Muscle of back (tissue), 3 donors: ENCODE measurements at regions not wholly inside any gene's neighbourhood (a gene's known extent, or its start where the extent isn't known, plus 50 kb on each side); places are given as distances from the start of the nearest gene placed in this dataset.

Source experiments
- DNase-seq, 3 donors: peaks; one replicate each; pipeline versions ENCODE4 v3.0.0 to v3.0.0-alpha.2; 2013

DNA sequence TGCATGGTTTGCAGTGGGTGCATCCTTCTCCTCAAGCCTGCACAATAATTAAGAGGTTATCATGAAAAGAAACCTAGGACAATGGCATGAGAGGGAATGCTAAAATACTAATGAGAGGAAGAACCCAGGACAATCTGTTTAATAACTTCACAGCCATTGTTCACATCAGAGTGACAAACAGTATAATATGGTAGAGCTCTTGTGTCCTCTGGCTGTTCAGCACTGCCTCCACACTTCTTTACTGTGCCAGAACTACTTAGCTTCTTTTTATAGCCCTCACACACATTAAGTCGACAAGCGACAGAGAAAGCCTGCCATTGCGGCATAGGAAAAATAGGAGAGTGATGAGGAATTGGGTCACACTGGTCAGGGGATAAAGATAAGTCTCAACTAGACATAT is 65.0 kb upstream of the MEIS2 start:
- DNase-seq, result no peak

DNA sequence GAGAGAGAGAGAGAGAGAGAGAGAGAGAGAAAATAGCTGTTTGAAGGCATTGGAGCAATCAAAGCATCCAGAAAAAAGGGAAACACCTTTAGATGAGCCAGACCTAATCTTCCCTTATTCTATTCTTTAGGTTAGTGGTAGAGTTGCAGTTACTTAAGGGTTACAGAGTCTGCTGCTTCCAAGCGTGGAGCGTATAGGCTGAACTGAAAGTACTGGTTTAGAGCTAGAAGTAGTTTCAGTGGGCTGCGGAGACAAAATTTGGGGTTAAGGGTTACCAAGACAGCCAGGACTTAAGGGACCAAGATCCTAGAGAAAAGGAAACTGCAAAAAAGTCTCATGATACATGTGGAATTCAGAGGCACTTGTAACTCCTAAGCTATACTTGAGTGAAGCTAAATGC is 66.1 kb upstream of the MEIS2 start:
- DNase-seq, result no peak

DNA sequence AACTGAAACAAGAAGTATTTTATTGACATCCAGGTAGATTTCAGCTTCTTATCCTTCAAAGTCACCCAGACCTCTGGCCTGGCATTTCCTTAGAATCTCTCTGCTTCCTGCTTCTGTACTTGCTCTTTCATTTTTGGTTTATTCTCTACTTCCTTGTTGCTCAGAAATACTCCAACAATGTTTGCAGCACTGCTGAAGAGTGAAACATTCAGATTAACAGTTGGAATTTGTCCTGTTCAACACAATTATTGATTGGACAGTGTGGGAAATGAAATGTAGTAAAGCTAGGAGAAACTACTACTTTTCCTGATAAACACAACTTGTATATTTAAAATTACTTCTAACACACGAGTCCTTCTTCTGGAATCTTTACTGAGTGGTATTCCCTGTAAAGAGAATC is 81.0 kb upstream of the MEIS2 start:
- DNase-seq, result no peak

DNA sequence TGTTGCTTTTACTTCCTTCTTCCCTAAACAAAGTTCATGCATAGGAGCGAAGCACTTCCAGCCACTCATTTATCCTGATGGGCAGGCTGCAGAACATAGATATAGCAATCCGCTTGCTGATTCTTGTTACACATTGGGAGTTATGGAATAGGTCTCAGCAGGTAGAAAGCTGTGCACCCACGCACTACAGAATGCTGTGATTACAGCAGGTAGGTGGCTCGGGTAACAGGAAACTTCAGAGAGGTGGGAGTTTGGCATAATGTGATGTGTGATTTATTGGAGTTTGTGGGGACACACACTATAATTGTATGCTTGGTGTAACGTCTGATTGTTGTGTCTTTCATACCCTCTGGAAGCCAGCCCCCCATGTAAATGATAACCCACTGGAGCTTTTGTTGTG is 99.2 kb upstream of the MEIS2 start:
- DNase-seq, result no peak

DNA sequence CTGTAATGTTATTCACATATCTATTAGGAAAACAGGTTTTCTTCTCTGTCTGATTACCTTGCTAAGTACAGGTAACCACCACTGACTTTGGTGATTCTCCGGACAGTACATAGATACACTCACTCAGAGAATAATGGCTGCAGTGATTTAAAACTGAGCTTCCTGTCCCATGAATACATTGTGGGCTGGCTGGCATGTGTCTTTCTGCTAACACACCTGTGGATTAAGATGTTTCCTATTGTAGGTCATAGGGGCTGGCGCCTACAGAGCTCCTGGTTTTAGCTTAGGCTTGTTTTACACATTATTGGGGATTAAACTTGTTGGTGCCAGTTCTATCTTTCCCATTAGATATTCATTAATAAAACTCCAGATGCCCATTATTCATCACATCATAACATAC is 102.7 kb upstream of the MEIS2 start:
- DNase-seq, result no peak

DNA sequence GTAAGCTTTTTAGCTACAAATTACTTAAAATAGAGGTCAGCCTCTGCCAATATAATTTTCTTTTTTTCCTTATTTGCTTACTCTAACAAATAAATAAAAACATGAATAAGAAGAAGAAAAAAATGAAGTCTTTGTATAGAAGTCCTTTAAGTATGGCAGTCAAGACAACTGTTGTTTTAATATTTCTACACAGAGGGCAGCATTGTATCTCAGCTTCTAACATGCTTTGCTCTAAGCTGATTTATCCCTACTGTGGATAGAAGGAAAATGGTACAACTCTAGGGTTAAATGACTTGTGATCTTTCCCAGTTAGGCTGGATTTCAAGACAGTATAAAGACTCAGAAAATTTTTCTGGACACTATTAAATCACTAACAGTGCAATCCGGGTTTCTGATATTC is 104.3 kb upstream of the MEIS2 start:
- DNase-seq, result peak in 1 of 3 donors; percentile 1

DNA sequence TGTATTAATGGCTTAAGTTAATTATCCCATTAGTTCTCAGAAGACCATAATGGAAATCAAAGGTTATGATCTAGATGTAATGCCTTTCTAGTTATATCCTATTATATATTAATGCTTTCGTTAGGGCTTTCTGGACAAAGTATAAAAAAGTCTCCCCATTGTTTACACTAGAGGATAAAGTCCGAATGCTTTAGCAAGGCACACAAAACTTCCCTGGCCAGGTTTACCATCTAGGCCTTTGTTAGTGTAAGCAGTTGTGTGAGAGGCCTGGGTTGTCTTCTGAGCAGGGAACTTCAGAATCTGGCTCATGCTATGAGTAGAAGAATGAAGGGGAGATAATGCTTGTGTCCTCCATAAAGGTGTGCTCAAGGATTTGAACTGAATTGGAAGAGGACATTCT is 106.3 kb upstream of the MEIS2 start:
- DNase-seq, result no peak

DNA sequence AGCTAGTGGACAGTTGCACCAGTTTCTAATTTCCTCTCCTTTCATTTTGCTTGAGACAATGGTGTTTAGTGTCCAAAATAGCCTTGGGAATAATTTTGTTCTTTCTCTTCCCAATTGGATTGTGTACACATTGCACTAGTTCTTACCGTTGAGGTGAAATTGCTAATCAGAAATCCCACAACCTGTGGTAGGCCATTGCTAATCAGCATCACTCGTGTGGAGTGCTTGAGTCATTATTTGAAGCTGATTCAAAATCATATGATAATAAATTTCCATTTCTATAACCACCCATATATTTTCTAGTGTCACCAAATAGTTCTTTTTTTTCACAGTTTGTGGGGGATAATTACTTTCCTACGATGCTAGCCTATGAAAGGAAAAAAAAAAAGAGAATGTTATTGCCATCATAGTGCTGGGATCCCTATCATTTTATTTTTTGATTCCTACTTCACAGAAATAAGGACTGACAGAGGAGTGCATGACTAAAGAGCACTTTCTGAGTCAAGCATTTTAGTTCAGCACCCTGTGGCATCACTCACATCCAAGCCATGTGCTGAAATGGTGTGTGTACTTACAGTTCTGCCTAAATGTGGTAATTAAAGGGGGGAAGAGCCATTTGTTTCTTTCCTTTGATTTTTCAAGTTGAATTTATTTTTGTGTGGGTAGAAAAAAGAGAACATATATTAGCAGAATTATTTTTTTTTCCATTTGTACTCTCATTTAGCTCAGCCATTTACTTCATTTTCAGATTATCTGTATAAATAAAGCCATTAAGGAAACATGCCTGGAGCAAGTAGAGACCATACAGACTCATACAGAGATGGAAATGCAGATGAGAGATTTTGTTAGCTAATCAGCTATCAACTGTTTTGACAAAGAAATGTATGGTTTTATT is 108.0 kb upstream of the MEIS2 start:
- no peak for DNase-seq

DNA sequence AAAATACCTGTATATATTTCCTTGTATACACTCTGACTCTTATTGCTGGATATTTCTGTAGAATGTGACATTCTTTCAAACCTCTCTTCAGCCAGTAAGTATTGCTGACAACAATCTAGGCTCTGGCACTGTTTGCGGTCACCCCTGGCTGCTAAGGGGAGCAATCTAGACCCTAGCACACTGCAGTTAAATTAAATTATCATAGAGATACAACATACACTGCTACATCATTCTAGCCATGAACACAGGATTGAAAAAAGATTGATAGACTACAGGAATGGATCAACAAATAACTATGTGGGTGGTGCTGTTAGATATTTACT is 108.7 kb upstream of the MEIS2 start:
- DNase-seq, result no peak

DNA sequence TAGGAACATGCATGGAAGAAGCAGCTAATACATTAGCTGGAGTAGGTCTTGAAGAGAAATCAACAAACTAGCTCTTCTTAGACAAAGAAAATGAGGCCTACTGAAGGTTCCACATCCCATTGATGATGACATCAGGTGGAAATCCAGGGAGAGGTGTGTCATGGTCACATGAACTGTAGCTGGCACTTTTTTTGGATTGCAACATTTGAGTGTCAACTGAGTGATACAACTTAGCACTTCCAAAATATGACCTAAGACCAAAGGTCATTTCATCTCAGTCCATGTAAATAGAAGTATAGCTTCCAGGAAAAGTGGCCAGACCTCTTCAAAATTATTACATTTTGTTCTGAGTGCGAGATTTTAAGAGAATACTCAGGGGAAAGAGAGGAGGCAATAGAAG is 117.2 kb upstream of the MEIS2 start:
- no peak for DNase-seq

DNA sequence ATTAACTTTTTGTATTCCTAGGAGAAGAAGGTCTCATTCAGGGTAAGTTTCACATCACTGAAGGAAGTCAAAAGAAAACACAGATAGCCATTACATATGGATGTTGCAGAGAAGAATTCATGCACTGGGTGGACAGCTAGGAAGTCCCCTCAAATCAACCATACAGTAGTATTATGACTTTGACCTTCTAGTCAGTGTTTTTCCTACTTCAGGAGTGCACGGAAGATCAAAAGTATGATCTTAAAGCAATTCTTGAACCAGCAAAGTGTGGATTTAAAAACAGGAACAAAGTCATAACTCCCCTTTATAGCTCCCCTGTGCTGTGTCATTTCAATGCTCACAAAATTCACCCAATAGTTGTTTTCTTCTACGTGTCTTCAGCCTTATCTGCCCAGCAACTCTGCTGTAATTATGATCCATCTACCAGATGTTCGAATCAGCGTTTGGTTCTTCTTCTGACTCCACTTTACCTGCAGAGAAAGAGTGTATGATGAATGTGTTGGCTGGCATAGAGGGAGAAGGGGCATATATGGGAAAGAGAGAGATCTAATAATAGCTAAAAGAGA is 118.1 kb upstream of the MEIS2 start:
- DNase-seq, result no peak

DNA sequence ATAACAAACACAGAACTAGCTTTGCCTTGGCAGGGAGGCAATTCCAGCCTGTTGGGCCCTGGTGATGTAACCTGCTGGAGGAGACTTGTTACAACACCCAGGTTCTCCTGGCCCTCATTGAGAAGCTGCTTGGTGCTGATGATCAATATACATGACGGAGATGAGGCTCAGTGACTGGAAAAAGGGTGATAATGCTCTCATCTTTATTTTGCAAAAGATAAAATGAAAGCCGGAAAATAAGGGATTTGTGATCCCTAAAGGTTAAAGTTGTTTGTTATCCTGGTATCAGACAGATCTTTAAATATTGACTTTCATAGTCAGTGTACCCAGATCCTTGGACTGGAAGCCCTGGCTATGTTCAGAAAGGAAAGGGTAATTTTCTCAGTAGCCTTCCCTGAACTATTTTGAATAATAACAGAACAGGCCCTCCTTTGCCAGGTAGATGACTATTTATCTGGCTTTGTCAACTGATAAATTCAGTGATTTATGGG is 118.9 kb upstream of the MEIS2 start:
- no peak for DNase-seq

DNA sequence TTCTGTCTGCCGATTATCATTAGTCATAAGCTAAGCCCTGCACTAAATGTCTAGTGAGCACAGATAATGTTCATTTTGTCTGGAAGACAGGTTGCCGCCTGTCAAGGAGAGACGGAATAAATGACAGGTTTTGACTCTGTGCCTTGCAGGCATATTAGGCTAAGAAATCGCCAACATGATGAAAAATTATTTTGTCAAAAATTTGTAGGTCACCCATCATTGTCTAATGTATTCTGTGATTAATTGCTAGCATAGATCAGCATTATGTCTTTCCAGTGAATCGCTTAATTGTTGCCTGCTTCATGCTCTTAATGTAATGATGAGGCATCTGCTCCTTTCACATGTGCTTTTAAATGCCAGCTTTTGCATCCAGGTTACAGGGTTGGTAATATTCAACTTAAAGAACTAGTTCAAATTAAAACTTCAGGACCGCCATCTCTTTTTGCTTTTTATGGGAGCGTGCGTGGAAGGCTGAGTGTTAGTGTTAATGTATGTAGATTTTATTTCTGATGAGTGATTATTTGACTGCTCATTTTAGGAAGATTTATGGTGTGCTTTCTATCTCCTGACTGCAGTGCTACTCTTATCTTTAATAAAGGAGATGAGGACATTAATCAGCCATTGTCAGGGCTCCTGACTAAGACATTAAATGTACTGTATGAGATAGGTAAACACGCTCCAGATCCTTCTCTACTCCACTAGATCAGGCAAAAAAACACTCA is 120.8 kb upstream of the MEIS2 start:
- DNase-seq, result no peak

DNA sequence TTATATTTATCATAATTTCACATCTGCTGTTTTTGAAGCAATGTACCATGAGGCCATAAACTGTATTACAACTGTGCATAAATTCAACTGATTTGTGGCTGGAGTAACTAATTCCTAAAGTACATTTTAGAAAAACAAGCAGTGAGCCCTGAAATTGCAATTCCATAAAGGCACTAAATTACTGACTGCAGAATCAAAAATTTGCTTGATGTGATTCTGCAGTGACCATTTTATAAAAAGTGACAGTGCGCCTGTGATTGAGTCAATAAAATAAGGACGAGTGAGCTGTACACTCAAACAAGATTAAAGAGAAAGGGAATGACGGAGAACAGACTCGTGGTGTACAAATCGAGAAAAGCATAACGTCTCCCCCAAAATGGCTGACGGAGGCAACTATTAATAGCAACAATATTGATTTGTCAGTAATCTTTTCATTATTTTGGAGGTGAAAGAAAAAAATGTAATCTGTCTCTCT is 121.4 kb upstream of the MEIS2 start:
- DNase-seq, result no peak

DNA sequence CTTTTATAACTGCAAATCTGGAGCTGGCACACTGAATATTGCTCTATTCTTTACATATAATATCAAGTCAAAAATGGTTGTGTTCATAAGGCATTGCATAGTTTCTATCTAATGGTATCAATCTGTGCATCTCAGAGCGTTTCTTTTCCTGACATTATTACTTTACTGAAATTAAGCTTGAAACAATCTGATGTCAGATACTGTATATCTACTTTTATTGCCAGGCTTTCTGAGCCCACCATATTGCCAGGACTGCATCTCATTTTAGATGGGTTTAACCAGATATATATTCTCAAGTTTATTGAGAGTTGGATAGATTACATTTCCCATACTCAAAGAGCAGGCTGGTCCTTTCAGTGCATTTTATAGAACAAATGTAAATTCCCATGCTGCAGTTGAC is 122.7 kb upstream of the MEIS2 start:
- DNase-seq, result no peak

DNA sequence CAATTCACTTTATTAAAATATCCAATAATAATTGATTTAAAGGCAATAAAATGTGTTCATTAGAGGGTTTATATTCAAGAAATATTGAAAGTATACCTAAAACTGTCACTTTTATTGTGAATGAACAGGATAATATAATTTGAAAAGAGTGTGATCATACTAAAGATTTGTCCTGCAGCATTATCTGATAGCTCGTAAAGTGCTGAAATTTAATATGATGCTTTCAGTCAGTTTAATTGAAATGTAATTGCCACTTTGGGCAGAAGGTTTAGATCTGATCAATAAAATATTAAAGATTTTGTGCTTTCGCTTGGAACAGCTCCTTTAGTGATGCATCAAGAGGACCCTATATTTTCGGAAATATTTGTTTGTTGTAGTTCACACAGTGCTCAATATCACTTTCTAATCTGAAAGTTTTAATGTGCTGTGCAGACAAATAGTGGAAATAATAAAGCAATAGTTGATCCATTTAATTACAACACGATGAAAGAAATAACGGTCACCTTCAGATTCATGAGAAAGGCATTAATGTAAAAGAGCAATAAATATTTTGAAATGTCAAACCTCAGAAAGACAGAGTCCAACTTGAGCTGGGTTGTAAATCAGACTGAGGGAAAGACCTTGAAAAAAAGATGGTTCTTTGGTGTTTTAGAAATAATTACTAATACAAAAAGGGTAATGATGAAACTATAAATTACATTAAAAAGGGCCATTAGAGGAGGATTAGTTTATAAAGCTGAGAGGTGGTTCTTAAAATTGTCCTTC is 129.7 kb upstream of the MEIS2 start:
- no peak for DNase-seq

DNA sequence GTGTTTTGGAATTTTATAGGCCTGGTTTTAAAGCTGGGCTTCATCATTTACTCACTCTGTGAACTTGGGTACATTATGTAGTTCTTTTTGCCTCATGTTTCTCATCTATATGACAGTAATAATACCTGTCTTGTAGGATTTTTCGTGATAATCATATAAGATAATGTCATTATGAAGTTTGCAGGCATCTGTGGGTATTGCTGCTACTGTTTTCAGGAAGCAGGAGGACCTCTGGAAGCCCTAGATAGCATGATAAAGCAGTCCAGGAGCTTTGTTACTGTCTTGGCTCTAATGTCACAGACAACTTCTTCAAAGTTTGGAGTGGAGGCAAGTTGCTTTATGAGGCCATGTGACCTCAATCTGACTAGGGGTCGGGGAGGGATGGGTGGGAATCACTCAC is 145.0 kb upstream of the MEIS2 start:
- DNase-seq, result no peak

DNA sequence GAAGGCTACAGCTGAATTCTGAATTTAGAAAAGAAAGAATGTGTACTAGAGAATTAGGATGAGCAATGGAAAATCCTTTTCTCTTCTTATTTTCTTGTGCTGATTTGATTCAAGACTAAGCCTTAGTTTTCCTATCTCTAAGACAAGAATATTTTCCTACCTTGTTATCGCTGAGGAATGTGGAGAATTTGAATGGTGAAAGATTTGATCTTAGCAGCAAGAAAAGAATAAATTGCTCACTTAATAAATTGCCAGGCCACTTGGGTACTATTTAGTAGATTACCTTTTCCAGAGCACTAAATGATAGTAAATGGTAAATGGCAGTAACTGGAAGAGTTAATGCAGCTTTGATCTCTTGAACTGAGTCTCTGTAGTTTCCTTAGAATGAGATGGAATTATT is 145.7 kb upstream of the MEIS2 start:
- DNase-seq, result no peak

DNA sequence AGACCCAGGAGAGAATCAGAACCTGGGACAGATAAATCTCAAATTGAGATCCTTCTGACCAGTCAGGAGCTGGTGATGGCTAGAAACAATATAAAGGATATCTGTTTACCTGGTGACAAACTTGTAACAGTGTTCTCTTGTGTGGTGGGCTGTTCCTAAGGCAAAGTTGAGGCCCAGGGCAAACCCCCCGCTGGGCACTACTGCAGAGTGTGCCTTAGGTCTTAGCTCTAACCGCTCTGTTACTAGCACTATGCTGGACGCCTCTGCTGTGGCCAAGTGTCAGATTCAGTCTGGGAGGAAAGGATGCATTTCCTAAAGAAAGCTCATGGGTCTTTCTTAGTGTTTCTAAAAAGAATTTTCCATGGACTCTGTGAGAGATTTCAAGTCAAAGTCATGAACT is 146.5 kb upstream of the MEIS2 start:
- no peak for DNase-seq

DNA sequence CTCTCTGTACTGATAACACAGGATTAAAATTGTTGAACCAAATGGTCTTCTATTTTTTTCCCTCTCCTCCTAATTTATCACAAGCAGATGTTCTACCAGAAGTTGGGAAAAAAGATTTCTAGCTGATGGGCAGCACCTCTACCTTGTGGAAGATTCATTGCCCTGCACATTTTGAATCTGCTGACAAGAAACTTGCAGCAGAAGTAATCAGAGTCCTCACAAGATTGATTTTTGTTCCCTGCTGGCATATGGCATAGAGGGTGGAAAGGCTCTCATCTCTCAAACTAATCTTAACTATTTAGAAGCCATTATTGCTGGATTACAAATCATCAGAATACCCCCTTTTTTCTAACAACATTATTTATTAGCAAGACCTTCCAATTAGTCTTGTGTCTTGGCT is 148.9 kb upstream of the MEIS2 start:
- DNase-seq, result no peak

DNA sequence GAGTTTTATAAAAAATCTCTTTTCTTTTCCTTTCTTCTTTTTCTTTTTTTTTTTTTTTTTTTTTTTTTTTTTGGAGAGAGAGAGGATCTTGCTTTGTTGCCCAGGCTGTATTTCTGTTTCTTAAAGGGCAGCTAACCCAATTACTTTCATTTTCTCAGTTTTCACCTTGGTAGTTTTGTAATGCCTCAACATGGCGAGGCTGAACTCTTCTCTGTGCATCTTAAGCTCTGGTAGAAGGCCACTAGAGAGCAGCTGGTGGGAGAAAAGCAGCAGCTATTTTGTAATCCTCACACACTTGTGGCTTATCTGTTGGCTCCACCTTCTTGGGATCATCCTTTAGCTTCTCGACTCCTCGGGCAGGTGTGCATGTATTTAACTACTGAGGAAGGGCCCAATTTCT is 152.2 kb upstream of the MEIS2 start:
- DNase-seq, result no peak

DNA sequence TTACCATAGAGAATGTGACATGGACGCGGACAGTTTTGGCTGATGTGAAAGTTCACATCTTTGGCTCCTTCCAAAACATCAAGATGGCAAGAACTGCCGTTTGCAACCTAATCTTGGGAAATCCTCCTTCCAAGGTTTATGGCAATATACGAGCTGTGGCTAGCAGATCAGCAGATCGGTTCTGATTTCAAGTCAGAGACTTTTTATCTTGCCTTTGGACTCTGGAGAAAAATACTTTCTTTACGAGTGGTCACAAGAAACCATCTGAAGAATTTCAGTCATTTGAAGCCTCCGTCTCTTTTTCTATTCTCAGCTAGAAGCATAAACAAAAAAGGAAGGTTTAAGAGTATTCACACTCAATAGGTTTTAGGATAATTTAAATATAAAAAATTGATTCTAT is 153.5 kb upstream of the MEIS2 start:
- DNase-seq, result peak in 1 of 3 donors; percentile 15
